Peyer's patch (tissue), 4 donors: ENCODE measurements at regions not wholly inside any gene's neighbourhood (a gene's known extent, or its start where the extent isn't known, plus 50 kb on each side); places are given as distances from the start of the nearest gene placed in this dataset.
"Not testable (repeated sequence)": the region's sequence is repeated elsewhere in the genome, so short reads cannot be mapped to it uniquely, and the experiment has no call there.

Source experiments
- DNase-seq, 3 donors: peaks; one replicate each; pipeline ENCODE4 v3.0.0-alpha.2; 2017 to 2019
- H3K27ac ChIP-seq, 4 donors: fragments of 200-600 bp; sonication (generic); one replicate each; pipeline ENCODE4 v1.5.1; 2016 to 2019
- H3K27me3 ChIP-seq, 2 donors: fragments of 200-600 bp; sonication (generic); one replicate each; pipeline ENCODE4 v1.5.1; 2019
- H3K36me3 ChIP-seq, 3 donors: fragments of 200-600 bp; sonication (generic); one replicate each; pipeline ENCODE4 v1.5.1; 2016 to 2019
- H3K4me1 ChIP-seq, 4 donors: fragments of 200-600 bp; sonication (generic); one replicate each; pipeline ENCODE4 v1.5.1; 2016 to 2019
- H3K4me3 ChIP-seq, 4 donors: fragments of 200-600 bp; sonication (generic); 1 replicate in 3 of 4; 2 replicates in 1 of 4; pipeline ENCODE4 v1.5.1; 2016 to 2019; ENCODE audit warnings: mild to moderate bottlenecking in 1 of 4
- H3K9me3 ChIP-seq, 4 donors: fragments of 200-600 bp; sonication (generic); one replicate each; pipeline ENCODE4 v1.5.1; 2016 to 2019; ENCODE audit warnings: mild to moderate bottlenecking in 1 of 4
- POLR2A ChIP-seq, 2 donors: fragments of 450-650 bp; IDR thresholded peaks; one replicate each; pipeline ENCODE4 v1.5.1; 2017; ENCODE audit warnings: antibody characterized with exemption in 2 of 2, mild to moderate bottlenecking in 2 of 2, moderate library complexity in 2 of 2
- TF ChIP-seq, protein P1 (sequence below), 6 experiments: fragments of 450-650 bp in 4 of 6; fragments of 200-600 bp in 2 of 6; sonication (generic) in 1 of 6; IDR thresholded peaks; one replicate each; pipeline ENCODE4 v1.5.1; 2017 to 2019; ENCODE audit warnings: antibody characterized with exemption in 6 of 6, mild to moderate bottlenecking in 3 of 6, moderate library complexity in 1 of 6

DNA sequence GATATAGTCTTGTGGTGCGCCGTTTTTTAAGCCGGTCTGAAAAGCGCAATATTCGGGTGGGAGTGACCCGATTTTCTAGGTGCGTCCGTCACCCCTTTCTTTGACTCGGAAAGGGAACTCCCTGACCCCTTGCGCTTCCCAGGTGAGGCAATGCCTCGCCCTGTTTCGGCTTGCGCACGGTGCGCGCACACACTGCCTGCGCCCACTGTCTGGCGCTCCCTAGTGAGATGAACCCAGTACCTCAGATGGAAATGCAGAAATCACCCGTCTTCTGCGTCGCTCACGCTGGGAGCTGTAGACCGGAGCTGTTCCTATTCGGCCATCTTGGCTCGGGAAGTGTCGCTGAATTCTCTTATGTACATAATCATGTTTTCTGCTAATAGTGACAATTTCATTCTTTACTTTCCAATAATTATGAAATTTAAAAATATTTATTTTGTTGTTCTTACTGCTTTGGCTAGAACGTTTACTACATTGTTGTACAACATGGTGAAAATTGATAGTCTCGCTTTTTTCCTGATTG is 61.2 kb upstream of the MINDY3 start:
- H3K36me3 ChIP-seq, H3K4me1 ChIP-seq, H3K27me3 ChIP-seq, H3K27ac ChIP-seq, DNase-seq, H3K9me3 ChIP-seq, H3K4me3 ChIP-seq: not testable (repeated sequence)

DNA sequence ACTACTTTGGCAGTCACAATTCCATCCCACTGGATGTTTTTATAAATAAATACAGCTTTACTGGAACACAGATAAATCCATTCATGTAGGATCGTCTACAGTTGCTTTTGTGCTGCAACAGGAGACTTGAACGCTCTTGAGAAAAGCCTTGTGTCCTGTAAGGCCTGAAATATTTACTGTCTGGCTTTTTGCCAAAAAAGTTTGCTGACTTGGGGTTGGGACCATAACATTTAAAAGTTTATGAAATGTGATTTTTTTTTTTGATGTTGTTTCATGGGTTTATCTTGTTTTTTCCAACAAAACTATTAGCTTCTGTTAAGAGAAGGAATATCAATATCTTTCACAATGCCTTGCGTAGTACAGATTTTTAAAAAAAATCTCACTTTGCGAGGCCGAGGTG is 71.1 kb upstream of the MINDY3 start:
- H3K27me3 ChIP-seq: no peaks in the 10 kb centered on the region
- H3K4me1 ChIP-seq: no peaks in the 10 kb centered on the region
- TF ChIP-seq, protein P1, sequence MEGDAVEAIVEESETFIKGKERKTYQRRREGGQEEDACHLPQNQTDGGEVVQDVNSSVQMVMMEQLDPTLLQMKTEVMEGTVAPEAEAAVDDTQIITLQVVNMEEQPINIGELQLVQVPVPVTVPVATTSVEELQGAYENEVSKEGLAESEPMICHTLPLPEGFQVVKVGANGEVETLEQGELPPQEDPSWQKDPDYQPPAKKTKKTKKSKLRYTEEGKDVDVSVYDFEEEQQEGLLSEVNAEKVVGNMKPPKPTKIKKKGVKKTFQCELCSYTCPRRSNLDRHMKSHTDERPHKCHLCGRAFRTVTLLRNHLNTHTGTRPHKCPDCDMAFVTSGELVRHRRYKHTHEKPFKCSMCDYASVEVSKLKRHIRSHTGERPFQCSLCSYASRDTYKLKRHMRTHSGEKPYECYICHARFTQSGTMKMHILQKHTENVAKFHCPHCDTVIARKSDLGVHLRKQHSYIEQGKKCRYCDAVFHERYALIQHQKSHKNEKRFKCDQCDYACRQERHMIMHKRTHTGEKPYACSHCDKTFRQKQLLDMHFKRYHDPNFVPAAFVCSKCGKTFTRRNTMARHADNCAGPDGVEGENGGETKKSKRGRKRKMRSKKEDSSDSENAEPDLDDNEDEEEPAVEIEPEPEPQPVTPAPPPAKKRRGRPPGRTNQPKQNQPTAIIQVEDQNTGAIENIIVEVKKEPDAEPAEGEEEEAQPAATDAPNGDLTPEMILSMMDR (IDR thresholded peaks at IDR 0.05): no peak
- TF ChIP-seq POLR2A (IDR thresholded peaks at IDR 0.05): no peak
- no peak for DNase-seq
- no peaks in the 10 kb centered on the region for H3K36me3 ChIP-seq
- H3K4me3 ChIP-seq: no peak overlapping the region
- H3K27ac ChIP-seq: no peak overlapping the region
- no peaks in the 10 kb centered on the region for H3K9me3 ChIP-seq

DNA sequence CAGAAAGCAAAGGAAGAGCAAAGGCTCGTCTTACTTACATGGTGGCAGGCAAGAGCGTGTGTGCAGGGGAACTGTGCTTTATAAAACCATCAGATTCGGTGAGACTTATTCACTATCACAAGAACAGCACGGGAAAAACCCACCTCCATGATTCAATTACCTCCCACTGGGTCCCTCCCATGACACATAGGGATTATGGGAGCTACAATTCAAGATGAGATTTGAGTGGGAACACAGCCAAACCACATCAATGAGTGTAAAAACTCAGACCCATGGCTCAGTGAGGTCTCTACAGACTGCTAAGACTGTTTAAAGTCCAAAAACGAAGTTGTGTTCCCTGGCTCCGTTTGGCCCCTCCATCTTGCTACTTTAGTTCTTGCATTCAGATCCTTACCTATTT is 79.2 kb upstream of the MINDY3 start:
- H3K27ac ChIP-seq, DNase-seq, H3K4me3 ChIP-seq, H3K4me1 ChIP-seq, H3K9me3 ChIP-seq, H3K27me3 ChIP-seq, H3K36me3 ChIP-seq: not testable (repeated sequence)

DNA sequence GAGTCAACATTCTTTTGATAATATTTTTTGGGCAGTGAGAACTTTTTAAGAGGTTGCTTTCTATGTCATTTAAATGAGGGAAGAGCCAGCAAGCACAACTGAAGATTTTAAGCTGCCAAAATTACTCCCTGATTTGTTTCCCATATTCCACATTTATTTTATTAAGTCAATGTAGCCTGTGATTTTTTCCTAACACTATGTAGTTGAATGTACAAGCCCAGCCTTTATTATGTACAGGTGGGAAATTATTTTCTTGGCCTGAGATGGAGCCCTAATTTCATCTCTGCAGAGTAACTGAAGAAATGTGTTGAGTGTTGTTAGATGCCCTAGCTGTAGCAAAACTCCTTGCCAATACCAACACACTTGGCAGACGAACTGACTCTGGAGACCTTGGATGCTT is 83.1 kb upstream of the MINDY3 start:
- H3K4me1 ChIP-seq: no peaks in the 10 kb centered on the region
- no peak for DNase-seq
- H3K36me3 ChIP-seq: no peaks in the 10 kb centered on the region
- H3K27ac ChIP-seq: no peak overlapping the region
- no peaks in the 10 kb centered on the region for H3K27me3 ChIP-seq
- no peak for TF ChIP-seq POLR2A (IDR thresholded peaks at IDR 0.05)
- TF ChIP-seq, protein P1 (IDR thresholded peaks at IDR 0.05): no peak
- H3K9me3 ChIP-seq: no peaks in the 10 kb centered on the region
- no peak overlapping the region for H3K4me3 ChIP-seq

DNA sequence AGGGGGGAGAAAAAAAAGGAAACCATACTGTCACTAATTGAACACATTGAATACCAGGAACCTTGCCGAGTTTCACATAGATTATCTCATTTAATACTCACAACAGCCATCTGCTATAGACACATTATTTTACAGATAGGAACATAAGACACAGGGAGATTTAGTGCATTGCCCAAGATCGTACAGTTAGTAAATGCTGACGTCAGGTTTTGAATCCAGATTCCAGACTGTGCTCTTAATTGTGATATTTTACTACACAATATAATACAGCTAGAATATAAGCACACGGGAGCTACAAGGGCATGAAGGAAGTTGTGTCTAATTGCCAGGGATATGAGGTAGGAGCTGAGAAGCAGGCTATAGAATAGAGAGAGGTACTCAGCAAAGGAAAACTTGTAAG is 93.9 kb upstream of the MINDY3 start:
- no peaks in the 10 kb centered on the region for H3K36me3 ChIP-seq
- no peak overlapping the region for H3K4me3 ChIP-seq
- TF ChIP-seq POLR2A (IDR thresholded peaks at IDR 0.05): no peak
- TF ChIP-seq, protein P1 (IDR thresholded peaks at IDR 0.05): no peak
- H3K4me1 ChIP-seq: no peaks in the 10 kb centered on the region
- H3K27me3 ChIP-seq: no peaks in the 10 kb centered on the region
- DNase-seq: no peak
- H3K27ac ChIP-seq: no peak overlapping the region
- H3K9me3 ChIP-seq: no peaks in the 10 kb centered on the region

DNA sequence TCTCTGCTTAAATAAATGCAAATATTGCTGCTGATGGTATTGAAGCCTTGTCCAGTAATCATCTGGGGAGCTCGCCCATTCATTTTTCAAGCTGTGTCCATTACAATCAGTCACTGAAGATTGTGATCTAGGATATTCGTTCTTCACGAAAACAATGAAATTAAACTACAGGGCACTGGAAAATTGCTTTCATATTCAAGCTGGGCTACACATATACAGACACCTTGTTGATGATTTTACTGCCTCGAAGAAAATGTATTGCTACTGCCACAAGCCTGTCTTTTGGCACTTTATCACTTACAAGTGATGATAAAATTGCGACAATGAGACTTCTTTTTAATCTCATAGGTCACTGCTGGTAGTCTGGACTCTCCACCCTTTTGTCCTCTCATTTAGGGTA is 100.0 kb upstream of the MINDY3 start:
- H3K9me3 ChIP-seq: no peaks in the 10 kb centered on the region
- DNase-seq: no peak
- no peaks in the 10 kb centered on the region for H3K27me3 ChIP-seq
- H3K36me3 ChIP-seq: no peaks in the 10 kb centered on the region
- no peak overlapping the region for H3K27ac ChIP-seq
- H3K4me3 ChIP-seq: no peak overlapping the region
- TF ChIP-seq, protein P1 (IDR thresholded peaks at IDR 0.05): no peak
- no peak for TF ChIP-seq POLR2A (IDR thresholded peaks at IDR 0.05)
- no peaks in the 10 kb centered on the region for H3K4me1 ChIP-seq

DNA sequence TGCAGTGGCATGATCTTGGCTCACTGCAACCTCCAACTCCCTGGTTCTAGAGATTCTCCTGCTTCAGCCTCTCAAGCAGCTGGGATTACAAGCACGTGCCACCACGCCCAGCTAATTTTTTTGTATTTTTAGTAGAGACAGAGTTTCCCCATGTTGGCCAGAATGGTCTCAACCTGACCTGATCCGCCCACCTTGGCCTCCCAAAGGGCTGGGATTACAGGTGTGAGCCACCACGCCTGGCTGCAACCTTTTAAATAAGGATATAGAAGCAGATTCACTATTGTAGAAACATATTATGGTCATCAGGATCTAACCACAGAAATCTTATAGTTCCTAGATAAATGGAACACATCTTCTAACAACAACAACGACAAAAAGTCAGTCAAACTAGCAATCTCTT is 112.4 kb upstream of the MINDY3 start:
- not testable (repeated sequence) for H3K36me3 ChIP-seq, H3K9me3 ChIP-seq, H3K4me1 ChIP-seq, H3K27ac ChIP-seq, H3K27me3 ChIP-seq, DNase-seq, H3K4me3 ChIP-seq
